H1 (cell line): ENCODE measurements at regions not wholly inside any gene's neighbourhood (a gene's known extent, or its start where the extent isn't known, plus 50 kb on each side); places are given as distances from the start of the nearest gene placed in this dataset.

Experiments
- CTCF ChIA-PET: fragments of 300-600 bp; sonication (Branson Sonifier 250); formaldehyde crosslinking; loops from one replicate; lab custom pipeline; 2021; ENCODE audit not compliant: partially characterized antibody; lab: Charles Lee
- POLR2A ChIA-PET: fragments of 300-600 bp; sonication (Branson Sonifier 250); formaldehyde crosslinking; loops from one replicate; lab custom pipeline; 2021; ENCODE audit warnings: inconsistent platforms; ENCODE audit not compliant: partially characterized antibody; lab: Charles Lee
- DNase-seq, 2 experiments: peaks; one replicate each; pipeline versions ENCODE4 v3.0.0 to v3.0.0-alpha.2; 2010 to 2022; ENCODE audit warnings: low spot score in 2 of 2, low read depth in 1 of 2, mixed read lengths in 1 of 2
- FAIRE-seq: peaks from 2 replicates; lab custom pipeline; 2011; peaks lifted over from hg19 to GRCh38; lab: Jason Lieb, UNC
- H2AFZ ChIP-seq: 2 replicates; pipeline ENCODE4 v1.8.1; 2012; ENCODE audit warnings: low read length, inconsistent platforms
- H2AK5ac ChIP-seq: 2 replicates; pipeline ENCODE4 v1.6.1; 2013; ENCODE audit warnings: low read depth, low read length
- H2BK120ac ChIP-seq: replicated peaks from 2 replicates; pipeline ENCODE3; 2013; ENCODE audit warnings: low read depth, low read length, inconsistent platforms
- H2BK12ac ChIP-seq: 2 replicates; pipeline ENCODE4 v1.6.1; 2013; ENCODE audit warnings: low read depth, low read length
- H2BK15ac ChIP-seq: 2 replicates; pipeline ENCODE4 v1.6.1; 2013; ENCODE audit warnings: low read length
- H2BK20ac ChIP-seq: 2 replicates; pipeline ENCODE4 v1.6.1; 2013; ENCODE audit warnings: low read length
- H2BK5ac ChIP-seq: 2 replicates; pipeline ENCODE4 v1.6.1; 2013; ENCODE audit warnings: low read depth, low read length
- H3K14ac ChIP-seq: 2 replicates; pipeline ENCODE4 v1.6.1; 2013; ENCODE audit warnings: inconsistent platforms; ENCODE audit not compliant: insufficient read length
- H3K18ac ChIP-seq: 2 replicates; pipeline ENCODE4 v1.6.1; 2013; ENCODE audit warnings: low read length; ENCODE audit errors: extremely low read depth
- H3K23ac ChIP-seq: 2 replicates; pipeline ENCODE4 v1.6.1; 2013; ENCODE audit warnings: inconsistent platforms; ENCODE audit not compliant: insufficient read length
- H3K23me2 ChIP-seq: 2 replicates; pipeline ENCODE4 v1.6.1; 2013; ENCODE audit warnings: low read depth, low read length
- H3K27ac ChIP-seq: 2 replicates; pipeline ENCODE4 v1.6.1; 2011; ENCODE audit warnings: low read depth, low read length, inconsistent platforms
- H3K27me3 ChIP-seq, 4 experiments: replicated peaks in 1 of 4; 1 replicate in 1 of 4; 2 replicates in 3 of 4; pipeline versions ENCODE4 v1.6.1 to v1.8.1; 2011 to 2013; ENCODE audit warnings: low read length in 3 of 4, mild to moderate bottlenecking in 3 of 4, inconsistent platforms in 2 of 4, mixed read lengths in 2 of 4, moderate library complexity in 1 of 4; ENCODE audit not compliant: control insufficient read depth in 3 of 4, insufficient read depth in 3 of 4; ENCODE audit errors: extremely low read depth in 1 of 4
- H3K36me3 ChIP-seq, 4 experiments: 2 replicates each; pipeline versions ENCODE4 v1.6.1 to v1.8.1; 2011 to 2013; ENCODE audit warnings: mild to moderate bottlenecking in 4 of 4, low read length in 3 of 4, moderate library complexity in 2 of 4, control low read depth in 1 of 4, inconsistent platforms in 1 of 4; ENCODE audit not compliant: insufficient read depth in 4 of 4, control insufficient read depth in 2 of 4
- H3K4ac ChIP-seq: replicated peaks from 2 replicates; pipeline ENCODE3; 2013; ENCODE audit warnings: low read length, low read depth, mixed read lengths, inconsistent platforms; ENCODE audit not compliant: insufficient read length
- H3K4me1 ChIP-seq, 4 experiments: replicated peaks in 1 of 4; 1 replicate in 1 of 4; 2 replicates in 3 of 4; pipeline versions ENCODE4 v1.6.1 to v1.8.1; 2011 to 2013; ENCODE audit warnings: low read length in 3 of 4, inconsistent platforms in 2 of 4, mixed read lengths in 1 of 4; ENCODE audit not compliant: insufficient read depth in 4 of 4, control insufficient read depth in 3 of 4
- H3K4me2 ChIP-seq, 2 experiments: 2 replicates each; pipeline versions ENCODE4 v1.6.1 to v1.8.1; 2011 to 2013; ENCODE audit warnings: low read depth in 2 of 2, low read length in 2 of 2, control low read depth in 1 of 2, inconsistent platforms in 1 of 2, mild to moderate bottlenecking in 1 of 2; ENCODE audit not compliant: insufficient read depth in 1 of 2
- H3K4me3 ChIP-seq, 4 experiments: fragments of 200-600, 300-600 bp in 1 of 4; sonication (generic), shearing (Covaris generic), sonication (Bioruptor Twin) in 1 of 4; 2 replicates each; pipeline versions ENCODE4 v1.5.1 to v1.8.1; 2011 to 2016; ENCODE audit warnings: low read length in 4 of 4, low read depth in 3 of 4, control low read depth in 2 of 4, inconsistent platforms in 2 of 4, mild to moderate bottlenecking in 2 of 4, mixed read lengths in 1 of 4, moderate library complexity in 1 of 4; ENCODE audit not compliant: insufficient read depth in 2 of 4; ENCODE audit errors: extremely low read depth in 1 of 4
- H3K56ac ChIP-seq: replicated peaks from 2 replicates; pipeline ENCODE3; 2013; ENCODE audit warnings: low read depth, mild to moderate bottlenecking, mixed read lengths, low read length, inconsistent platforms; ENCODE audit not compliant: insufficient read length
- H3K79me1 ChIP-seq: 2 replicates; pipeline ENCODE4 v1.6.1; 2013; ENCODE audit warnings: low read depth, low read length, control low read depth
- H3K79me2 ChIP-seq, 2 experiments: 2 replicates each; pipeline versions ENCODE4 v1.6.1 to v1.8.1; 2012 to 2013; ENCODE audit warnings: low read length in 2 of 2, mild to moderate bottlenecking in 2 of 2, inconsistent platforms in 1 of 2; ENCODE audit not compliant: insufficient read depth in 2 of 2, control insufficient read depth in 1 of 2
- H3K9ac ChIP-seq, 4 experiments: replicated peaks in 1 of 4; 1 replicate in 1 of 4; 2 replicates in 3 of 4; pipeline versions ENCODE4 v1.6.1 to v1.8.1; 2011 to 2013; ENCODE audit warnings: low read depth in 3 of 4, low read length in 3 of 4, control low read depth in 2 of 4, mild to moderate bottlenecking in 2 of 4, moderate library complexity in 2 of 4, inconsistent platforms in 1 of 4; ENCODE audit errors: extremely low read depth in 1 of 4
- H3K9me3 ChIP-seq, 2 experiments: 2 replicates each; pipeline versions ENCODE4 v1.6.1 to v1.8.1; 2012 to 2013; ENCODE audit warnings: mild to moderate bottlenecking in 2 of 2, moderate library complexity in 2 of 2, control low read depth in 1 of 2, inconsistent platforms in 1 of 2, low read depth in 1 of 2, low read length in 1 of 2, mixed read lengths in 1 of 2; ENCODE audit not compliant: insufficient read depth in 2 of 2
- H4K20me1 ChIP-seq, 2 experiments: replicated peaks in 1 of 2; 2 replicates each; pipeline versions ENCODE3 to v1.8.1; 2011 to 2013; ENCODE audit warnings: inconsistent platforms in 2 of 2, low read length in 2 of 2, mild to moderate bottlenecking in 1 of 2; ENCODE audit not compliant: insufficient read depth in 2 of 2, control insufficient read depth in 1 of 2
- H4K5ac ChIP-seq: 2 replicates; pipeline ENCODE4 v1.6.1; 2013; ENCODE audit warnings: low read length, low read depth, mixed read lengths, inconsistent platforms; ENCODE audit not compliant: insufficient read length
- H4K8ac ChIP-seq: 2 replicates; pipeline ENCODE4 v1.8.0; 2013; ENCODE audit warnings: mild to moderate bottlenecking, moderate library complexity, low read length, inconsistent platforms; ENCODE audit not compliant: insufficient read depth; ENCODE audit errors: extremely low read depth
- H4K91ac ChIP-seq: replicated peaks from 2 replicates; pipeline ENCODE3; 2013; ENCODE audit warnings: low read length, mixed read lengths, inconsistent platforms; ENCODE audit not compliant: insufficient read length
- E2F6 ChIP-seq: IDR thresholded peaks from 2 replicates; pipeline ENCODE4 v1.6.1; 2012; ENCODE audit warnings: inconsistent platforms
- SIX5 ChIP-seq: IDR thresholded peaks from 2 replicates; pipeline ENCODE4 v1.6.1; 2011; ENCODE audit warnings: mild to moderate bottlenecking, low read depth, low read length
- WGBS, 2 experiments: shearing (Covaris generic) in 1 of 2; methylation state at CpG; one replicate each; pipeline versions ENCODE4 v1.1.6 to v1.1.7; 2013 to 2015; ENCODE audit warnings: low lambda C conversion rate in 2 of 2, mixed read lengths in 2 of 2, inconsistent platforms in 1 of 2, low coverage in 1 of 2, missing lambda C conversion rate in 1 of 2; ENCODE audit not compliant: insufficient replicate concordance in 2 of 2, insufficient coverage in 1 of 2, insufficient read length in 1 of 2; ENCODE audit errors: extremely low coverage in 1 of 2, missing lambda C conversion rate in 1 of 2; 5-methylcytosine and 5-hydroxymethylcytosine counted together

- Histone ChIP-seq H3K79me1 (no peaks in the 10 kb centered on the region), H3K56ac (no peak overlapping the region), H2BK120ac (no peak overlapping the region), H3K4me3 (no peak overlapping the region), H3K4me1 (no peaks in the 10 kb centered on the region), H2AK5ac (no peak overlapping the region), H2BK5ac (no peak overlapping the region), H4K8ac (no peak overlapping the region), H3K14ac (no peak overlapping the region)
- FAIRE-seq: no peak
- CTCF ChIA-PET: no interaction called here
- no peak for TF ChIP-seq E2F6
- TF ChIP-seq SIX5: peak; percentile 42
- TF ChIP-seq, all 59 proteins: peak for 1
- H2AFZ ChIP-seq: no peak overlapping the region
- H3K27me3 ChIP-seq: no peaks in the 10 kb centered on the region
- H4K20me1 ChIP-seq: no peaks in the 10 kb centered on the region
- H3K23me2 ChIP-seq: no peaks in the 10 kb centered on the region
- no peak overlapping the region for H2BK15ac ChIP-seq
- peaks cover 8 to 10% of the 10 kb centered on the region in 2 experiments; a peak in 3 of 4 replicates for H3K9me3 ChIP-seq
- no peak overlapping the region for H3K18ac ChIP-seq
- WGBS, 2 experiments: 81% methylated on average over 1 of the region's 1 CpG; no CpG with 5 or more reads in 1 of the 2 experiments
- H3K27ac ChIP-seq: no peak overlapping the region
- H4K5ac ChIP-seq: no peak overlapping the region
- H3K79me2 ChIP-seq: no peaks in the 10 kb centered on the region
- H4K91ac ChIP-seq: no peak overlapping the region
- no peak for DNase-seq
- no peak overlapping the region for H3K23ac ChIP-seq
- no peak overlapping the region for H2BK12ac ChIP-seq
- no peak overlapping the region for H2BK20ac ChIP-seq
- H3K4me2 ChIP-seq: no peak overlapping the region
- no peaks in the 10 kb centered on the region; a peak in 1 of 8 replicates for H3K36me3 ChIP-seq
- H3K9ac ChIP-seq: no peak overlapping the region
- POLR2A ChIA-PET: no interaction called here
- H3K4ac ChIP-seq: no peak overlapping the region
Measured at GRCh38 chr16:9389543-9390207, 298.2 kb downstream of the HAPSTR1 start.
